SK-N-SH (cell line): ENCODE measurements at regions not wholly inside any gene's neighbourhood (a gene's known extent, or its start where the extent isn't known, plus 50 kb on each side); places are given as distances from the start of the nearest gene placed in this dataset.

Experiments
- CTCF ChIA-PET: fragments of 300-600, 350-600 bp; formaldehyde crosslinking; extraction: SDS; loops from one replicate; lab custom pipeline; 2021; lab: Yijun Ruan, JAX
- POLR2A ChIA-PET: fragments of 350-600 bp; sonication (Branson Sonifier 250); formaldehyde crosslinking; extraction: SDS; loops from one replicate; lab custom pipeline; 2020; ENCODE audit warnings: antibody characterized with exemption, inconsistent platforms; lab: Yijun Ruan, JAX
- DNase-seq: peaks from one replicate; pipeline ENCODE4 v3.0.0; 2012
- H2AFZ ChIP-seq: fragments of 200-600 bp; sonication (generic); 2 replicates; pipeline ENCODE4 v1.8.1; 2016; ENCODE audit warnings: antibody characterized with exemption, mild to moderate bottlenecking, low read depth
- H3F3A ChIP-seq: fragments of 200-600 bp; sonication (generic); replicated peaks from 2 replicates; pipeline ENCODE3; 2016; ENCODE audit warnings: antibody characterized with exemption, mild to moderate bottlenecking; ENCODE audit not compliant: insufficient read depth
- H3K27ac ChIP-seq, 2 experiments: fragments of 200-500 bp in 1 of 2; fragments of 200-600 bp in 1 of 2; sonication (Bioruptor generic) in 1 of 2; sonication (generic), shearing (Covaris generic) in 1 of 2; 2 replicates each; pipeline versions ENCODE4 v1.5.1 to v1.6.1; 2014 to 2016; ENCODE audit warnings: low read depth in 2 of 2, inconsistent platforms in 1 of 2, low read length in 1 of 2, mild to moderate bottlenecking in 1 of 2, mixed read lengths in 1 of 2
- H3K27me3 ChIP-seq: fragments of 200-600 bp; sonication (generic), shearing (Covaris generic); 2 replicates; pipeline ENCODE4 v1.6.1; 2016; ENCODE audit warnings: mixed run types; ENCODE audit not compliant: insufficient read depth
- H3K36me3 ChIP-seq, 2 experiments: fragments of 200-500 bp in 1 of 2; fragments of 200-600 bp in 1 of 2; sonication (Bioruptor generic) in 1 of 2; sonication (generic) in 1 of 2; replicated peaks in 1 of 2; 2 replicates each; pipeline versions ENCODE3 to v1.5.1; 2014 to 2016; ENCODE audit warnings: low read length in 1 of 2, mild to moderate bottlenecking in 1 of 2; ENCODE audit not compliant: insufficient read depth in 2 of 2, control insufficient read depth in 1 of 2
- H3K4me1 ChIP-seq, 2 experiments: fragments of 200-500 bp in 1 of 2; fragments of 200-600 bp in 1 of 2; sonication (Bioruptor generic) in 1 of 2; sonication (generic), shearing (Covaris generic) in 1 of 2; 2 replicates each; pipeline versions ENCODE4 v1.5.1 to v1.6.1; 2014 to 2016; ENCODE audit warnings: low read depth in 1 of 2, low read length in 1 of 2, mixed run types in 1 of 2; ENCODE audit not compliant: insufficient read depth in 2 of 2, control insufficient read depth in 1 of 2
- H3K4me2 ChIP-seq: fragments of 200-600 bp; sonication (generic), shearing (Covaris generic); 2 replicates; pipeline ENCODE4 v1.6.1; 2017; ENCODE audit warnings: mixed run types
- H3K4me3 ChIP-seq, 2 experiments: fragments of 200-500 bp in 1 of 2; fragments of 200-600 bp in 1 of 2; sonication (Bioruptor generic) in 1 of 2; sonication (generic), shearing (Covaris generic) in 1 of 2; 2 replicates each; pipeline versions ENCODE4 v1.5.1 to v1.8.1; 2014 to 2016; ENCODE audit warnings: low read depth in 2 of 2, inconsistent platforms in 1 of 2, low read length in 1 of 2, mild to moderate bottlenecking in 1 of 2, mixed read lengths in 1 of 2, moderate library complexity in 1 of 2
- H3K79me2 ChIP-seq: fragments of 200-600 bp; sonication (generic); 2 replicates; pipeline ENCODE4 v1.8.1; 2017; ENCODE audit warnings: mild to moderate bottlenecking; ENCODE audit not compliant: insufficient read depth
- H3K9ac ChIP-seq: fragments of 200-600 bp; sonication (generic); 2 replicates; pipeline ENCODE4 v1.6.1; 2017; ENCODE audit warnings: mixed run types
- H3K9me2 ChIP-seq: fragments of 200-600 bp; sonication (generic); 2 replicates; pipeline ENCODE4 v1.6.1; 2017; ENCODE audit warnings: mixed run types
- H3K9me3 ChIP-seq: fragments of 200-600 bp; sonication (generic); 2 replicates; pipeline ENCODE4 v1.6.1; 2017; ENCODE audit warnings: mixed run types, mild to moderate bottlenecking, moderate library complexity
- H4K20me1 ChIP-seq: fragments of 200-600 bp; sonication (generic); 2 replicates; pipeline ENCODE4 v1.6.1; 2017; ENCODE audit warnings: mild to moderate bottlenecking, mixed run types; ENCODE audit not compliant: insufficient read depth
- CHD2 ChIP-seq: fragments of 150-350 bp; IDR thresholded peaks from 2 replicates; pipeline ENCODE4 v1.6.1; 2018; ENCODE audit warnings: low read length; ENCODE audit not compliant: partially characterized antibody
- ELF1 ChIP-seq: IDR thresholded peaks from 2 replicates; pipeline ENCODE4 v1.4.0; 2012
- EZH2phosphoT487 ChIP-seq: fragments of 200-600 bp; sonication (generic); IDR thresholded peaks from 2 replicates; pipeline ENCODE4 v1.6.1; 2017; ENCODE audit warnings: low read depth, mixed run types, mild to moderate bottlenecking, antibody characterized with exemption, moderate library complexity, borderline replicate concordance
- FOXM1 ChIP-seq: IDR thresholded peaks from 2 replicates; pipeline ENCODE4 v1.4.0; 2012; ENCODE audit warnings: low read depth, mild to moderate bottlenecking
- GATA2 ChIP-seq: sonication (generic); formaldehyde crosslinking; IDR thresholded peaks from 2 replicates; pipeline ENCODE4 v1.5.0; 2020; ENCODE audit warnings: mild to moderate bottlenecking, missing genetic modification reagents
- JUND ChIP-seq: IDR thresholded peaks from 2 replicates; pipeline ENCODE4 v1.4.0; 2012
- MEF2A ChIP-seq: IDR thresholded peaks from 2 replicates; pipeline ENCODE4 v1.4.0; 2012; ENCODE audit warnings: low read depth, borderline replicate concordance
- RCOR1 ChIP-seq: fragments of 150-350 bp; IDR thresholded peaks from 2 replicates; pipeline ENCODE4 v1.6.1; 2017; ENCODE audit warnings: antibody characterized with exemption, low read length
- RFX5 ChIP-seq: IDR thresholded peaks from 2 replicates; pipeline ENCODE4 v1.6.1; 2012; ENCODE audit warnings: mild to moderate bottlenecking, improper control_type of control experiment, low read length
- SIN3A ChIP-seq: IDR thresholded peaks from 2 replicates; pipeline ENCODE4 v1.6.1; 2012; ENCODE audit warnings: low read depth, mild to moderate bottlenecking, low read length, moderate library complexity, borderline replicate concordance
- TCF12 ChIP-seq: IDR thresholded peaks from 2 replicates; pipeline ENCODE4 v1.4.0; 2012
- WGBS: methylation state at CpG from one replicate; pipeline ENCODE4 v1.1.6; 2017; ENCODE audit warnings: low lambda C conversion rate; 5-methylcytosine and 5-hydroxymethylcytosine counted together
- TF ChIP-seq, protein P1 (sequence below): fragments of 200-600 bp; sonication (generic); IDR thresholded peaks from 2 replicates; pipeline ENCODE4 v1.6.1; 2017; ENCODE audit warnings: antibody characterized with exemption, mild to moderate bottlenecking, moderate library complexity
- TF ChIP-seq, protein P2 (sequence below): IDR thresholded peaks from 2 replicates; pipeline ENCODE4; 2012
- TF ChIP-seq, protein P3 (sequence below): fragments of 150-350 bp; IDR thresholded peaks from 2 replicates; pipeline ENCODE4 v1.6.1; 2017; ENCODE audit warnings: antibody characterized with exemption, low read length, low read depth, borderline replicate concordance
- TF ChIP-seq, protein P4 (sequence below): IDR thresholded peaks from 2 replicates; pipeline ENCODE4 v1.4.0; 2012; ENCODE audit warnings: low read depth, borderline replicate concordance

DNA sequence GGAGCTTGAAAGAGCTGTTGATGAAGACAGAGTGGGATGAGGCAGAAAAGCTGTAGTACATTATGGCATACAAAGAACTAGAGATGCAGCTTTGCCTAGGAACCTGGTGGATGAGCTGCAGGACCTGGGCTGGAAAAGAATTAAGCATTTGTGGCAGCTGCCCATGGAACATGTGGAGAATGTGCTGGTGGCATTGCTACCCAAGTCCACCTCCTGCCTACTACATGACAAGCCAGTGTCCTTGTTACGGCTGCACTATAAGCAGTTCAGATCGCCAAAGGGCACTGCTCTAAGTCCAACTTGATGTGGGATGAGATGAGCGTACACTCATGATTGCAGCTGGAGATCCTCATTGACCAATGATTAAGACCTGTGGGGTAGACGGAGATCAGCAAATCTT, 81.1 kb upstream of the ADPGK start:
- Histone ChIP-seq H4K20me1 (no peaks in the 10 kb centered on the region), H3K4me3 (no peak overlapping the region), H3K4me2 (no peak overlapping the region), H3K4me1 (no peaks in the 10 kb centered on the region), H3K36me3 (no peaks in the 10 kb centered on the region), H3K27me3 (no peaks in the 10 kb centered on the region; the same call in 1 of the 2 replicates), H3K9me2 (no peaks in the 10 kb centered on the region), H3K27ac (no peak overlapping the region), H2AFZ (no peak overlapping the region), H3K79me2 (no peaks in the 10 kb centered on the region), H3F3A (no peaks in the 10 kb centered on the region), H3K9ac (no peak overlapping the region), H3K9me3 (no peaks in the 10 kb centered on the region)
- WGBS, result 45% methylated on average over 4 of the region's 4 CpGs
- CTCF ChIA-PET, result interaction anchor here (0.7 kb wide), 1 partner anchor 235 kb away, joined by 3 read pairs; no protein-coding TSS in a partner anchor
- TF ChIP-seq EZH2phosphoT487 (no peak), JUND (no peak), GATA2 (no peak), TCF12 (no peak), RCOR1 (no peak)
- no peak for DNase-seq
- POLR2A ChIA-PET, result no interaction called here

DNA sequence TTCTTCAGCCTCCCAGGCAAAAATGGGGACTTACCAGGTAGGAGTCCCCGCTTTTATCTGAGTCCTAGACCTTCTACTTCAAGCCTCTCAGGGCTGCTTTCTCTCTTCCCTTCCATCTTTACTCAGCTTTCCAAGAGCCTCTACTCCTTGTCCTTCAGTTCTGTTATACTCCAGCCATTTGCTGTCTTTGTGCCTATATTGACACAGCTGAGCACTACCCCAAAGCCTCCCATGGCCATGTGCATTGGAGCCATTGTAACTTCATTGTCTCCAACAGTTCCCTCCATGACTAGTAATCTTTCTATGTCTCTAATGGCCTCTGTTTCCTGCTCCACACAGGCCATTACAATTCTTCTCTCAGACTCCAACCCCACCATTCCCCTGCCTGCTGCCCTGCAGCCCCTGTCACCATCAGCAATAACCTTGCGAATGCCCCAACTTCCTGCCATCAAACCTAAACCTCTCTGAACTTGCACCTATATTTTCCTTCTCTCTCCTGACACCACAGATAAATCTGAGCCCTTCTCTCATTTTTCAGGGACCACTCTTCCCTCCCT, 77.9 kb upstream of the ADPGK start:
- no peak overlapping the region for H3K9ac ChIP-seq
- H3K4me3 ChIP-seq, result no peak overlapping the region
- no peaks in the 10 kb centered on the region for H4K20me1 ChIP-seq
- no peak overlapping the region for H3K27ac ChIP-seq
- H3K79me2 ChIP-seq, result no peaks in the 10 kb centered on the region
- no peak overlapping the region for H3K4me2 ChIP-seq
- no peaks in the 10 kb centered on the region for H3K4me1 ChIP-seq
- 58% methylated on average over 2 of the region's 2 CpGs for WGBS
- H3K27me3 ChIP-seq, result no peaks in the 10 kb centered on the region; the same call in 1 of the 2 replicates
- CTCF ChIA-PET, result interaction anchor here (1.0 to 1.3 kb wide), 2 partner anchors 175 to 376 kb away, joined by 3 read pairs; no protein-coding TSS in a partner anchor
- no peaks in the 10 kb centered on the region for H3K36me3 ChIP-seq
- no peaks in the 10 kb centered on the region for H3K9me2 ChIP-seq
- H3K9me3 ChIP-seq, result no peaks in the 10 kb centered on the region
- POLR2A ChIA-PET, result no interaction called here
- no peak for TF ChIP-seq FOXM1
- TF ChIP-seq SIN3A, result no peak
- TF ChIP-seq, protein P1, sequence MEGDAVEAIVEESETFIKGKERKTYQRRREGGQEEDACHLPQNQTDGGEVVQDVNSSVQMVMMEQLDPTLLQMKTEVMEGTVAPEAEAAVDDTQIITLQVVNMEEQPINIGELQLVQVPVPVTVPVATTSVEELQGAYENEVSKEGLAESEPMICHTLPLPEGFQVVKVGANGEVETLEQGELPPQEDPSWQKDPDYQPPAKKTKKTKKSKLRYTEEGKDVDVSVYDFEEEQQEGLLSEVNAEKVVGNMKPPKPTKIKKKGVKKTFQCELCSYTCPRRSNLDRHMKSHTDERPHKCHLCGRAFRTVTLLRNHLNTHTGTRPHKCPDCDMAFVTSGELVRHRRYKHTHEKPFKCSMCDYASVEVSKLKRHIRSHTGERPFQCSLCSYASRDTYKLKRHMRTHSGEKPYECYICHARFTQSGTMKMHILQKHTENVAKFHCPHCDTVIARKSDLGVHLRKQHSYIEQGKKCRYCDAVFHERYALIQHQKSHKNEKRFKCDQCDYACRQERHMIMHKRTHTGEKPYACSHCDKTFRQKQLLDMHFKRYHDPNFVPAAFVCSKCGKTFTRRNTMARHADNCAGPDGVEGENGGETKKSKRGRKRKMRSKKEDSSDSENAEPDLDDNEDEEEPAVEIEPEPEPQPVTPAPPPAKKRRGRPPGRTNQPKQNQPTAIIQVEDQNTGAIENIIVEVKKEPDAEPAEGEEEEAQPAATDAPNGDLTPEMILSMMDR, result no peak
- TF ChIP-seq GATA2, result no peak
- TF ChIP-seq, protein P2, sequence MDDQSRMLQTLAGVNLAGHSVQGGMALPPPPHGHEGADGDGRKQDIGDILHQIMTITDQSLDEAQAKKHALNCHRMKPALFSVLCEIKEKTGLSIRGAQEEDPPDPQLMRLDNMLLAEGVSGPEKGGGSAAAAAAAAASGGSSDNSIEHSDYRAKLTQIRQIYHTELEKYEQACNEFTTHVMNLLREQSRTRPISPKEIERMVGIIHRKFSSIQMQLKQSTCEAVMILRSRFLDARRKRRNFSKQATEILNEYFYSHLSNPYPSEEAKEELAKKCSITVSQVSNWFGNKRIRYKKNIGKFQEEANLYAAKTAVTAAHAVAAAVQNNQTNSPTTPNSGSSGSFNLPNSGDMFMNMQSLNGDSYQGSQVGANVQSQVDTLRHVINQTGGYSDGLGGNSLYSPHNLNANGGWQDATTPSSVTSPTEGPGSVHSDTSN, result no peak
- no peak for TF ChIP-seq TCF12
- no peak overlapping the region for H2AFZ ChIP-seq
- DNase-seq, result no peak
- no peaks in the 10 kb centered on the region for H3F3A ChIP-seq

DNA sequence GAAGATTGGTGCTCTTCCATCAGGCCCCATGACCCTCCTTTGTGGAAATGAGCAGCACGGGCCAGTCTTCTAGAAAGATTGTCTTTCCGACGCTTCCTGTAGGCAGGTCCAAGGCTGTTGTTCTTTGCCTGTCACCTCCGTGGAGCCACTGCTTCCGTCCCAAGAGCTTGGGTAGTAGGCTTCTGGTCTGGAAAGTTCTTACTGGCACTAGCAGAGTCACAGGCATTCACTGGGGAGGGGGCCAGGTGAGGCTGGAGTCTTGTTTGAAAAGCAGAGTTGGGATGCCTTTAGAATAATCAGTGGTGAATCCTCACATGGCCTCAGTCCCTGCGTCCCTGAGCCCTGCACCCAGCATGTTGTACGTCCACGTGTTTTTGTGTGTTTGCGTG, 76.2 kb upstream of the ADPGK start:
- Histone ChIP-seq H4K20me1 (no peaks in the 10 kb centered on the region), H3K4me1 (no peaks in the 10 kb centered on the region), H3K9ac (no peak overlapping the region), H3K9me2 (no peaks in the 10 kb centered on the region), H3K79me2 (no peaks in the 10 kb centered on the region), H3K4me2 (no peak overlapping the region), H3K27ac (no peak overlapping the region), H2AFZ (no peak overlapping the region), H3K27me3 (no peaks in the 10 kb centered on the region; the same call in 1 of the 2 replicates), H3K9me3 (no peaks in the 10 kb centered on the region), H3F3A (no peaks in the 10 kb centered on the region), H3K4me3 (no peak overlapping the region), H3K36me3 (no peaks in the 10 kb centered on the region)
- ChIA-PET CTCF (no interaction called here), POLR2A (no interaction called here)
- 60% methylated on average over 9 of the region's 9 CpGs for WGBS
- no peak for DNase-seq
- TF ChIP-seq TCF12 (no peak), MEF2A (no peak), CHD2 (no peak), RFX5 (no peak), ELF1 (no peak)
- TF ChIP-seq, protein P2, result no peak
- TF ChIP-seq, protein P3, sequence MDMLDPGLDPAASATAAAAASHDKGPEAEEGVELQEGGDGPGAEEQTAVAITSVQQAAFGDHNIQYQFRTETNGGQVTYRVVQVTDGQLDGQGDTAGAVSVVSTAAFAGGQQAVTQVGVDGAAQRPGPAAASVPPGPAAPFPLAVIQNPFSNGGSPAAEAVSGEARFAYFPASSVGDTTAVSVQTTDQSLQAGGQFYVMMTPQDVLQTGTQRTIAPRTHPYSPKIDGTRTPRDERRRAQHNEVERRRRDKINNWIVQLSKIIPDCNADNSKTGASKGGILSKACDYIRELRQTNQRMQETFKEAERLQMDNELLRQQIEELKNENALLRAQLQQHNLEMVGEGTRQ, result no peak
- TF ChIP-seq, protein P4, sequence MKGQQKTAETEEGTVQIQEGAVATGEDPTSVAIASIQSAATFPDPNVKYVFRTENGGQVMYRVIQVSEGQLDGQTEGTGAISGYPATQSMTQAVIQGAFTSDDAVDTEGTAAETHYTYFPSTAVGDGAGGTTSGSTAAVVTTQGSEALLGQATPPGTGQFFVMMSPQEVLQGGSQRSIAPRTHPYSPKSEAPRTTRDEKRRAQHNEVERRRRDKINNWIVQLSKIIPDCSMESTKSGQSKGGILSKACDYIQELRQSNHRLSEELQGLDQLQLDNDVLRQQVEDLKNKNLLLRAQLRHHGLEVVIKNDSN, result no peak
